B cell (primary cell): ENCODE measurements at regions not wholly inside any gene's neighbourhood (a gene's known extent, or its start where the extent isn't known, plus 50 kb on each side); places are given as distances from the start of the nearest gene placed in this dataset.

ENCODE experiments used
- EZH2 ChIP-seq: IDR thresholded peaks from 2 replicates; pipeline ENCODE4 v1.6.1; 2012; ENCODE audit warnings: borderline replicate concordance, low read depth, mild to moderate bottlenecking, moderate library complexity, low read length; ENCODE audit not compliant: insufficient read depth, poor library complexity, severe bottlenecking
- TF ChIP-seq, protein P1 (sequence below): fragments of 200-600 bp; IDR thresholded peaks from one replicate; pipeline ENCODE4 v1.8.0; 2022; ENCODE audit warnings: antibody characterized with exemption, mild to moderate bottlenecking

- TF ChIP-seq EZH2: no peak
- TF ChIP-seq, protein P1, sequence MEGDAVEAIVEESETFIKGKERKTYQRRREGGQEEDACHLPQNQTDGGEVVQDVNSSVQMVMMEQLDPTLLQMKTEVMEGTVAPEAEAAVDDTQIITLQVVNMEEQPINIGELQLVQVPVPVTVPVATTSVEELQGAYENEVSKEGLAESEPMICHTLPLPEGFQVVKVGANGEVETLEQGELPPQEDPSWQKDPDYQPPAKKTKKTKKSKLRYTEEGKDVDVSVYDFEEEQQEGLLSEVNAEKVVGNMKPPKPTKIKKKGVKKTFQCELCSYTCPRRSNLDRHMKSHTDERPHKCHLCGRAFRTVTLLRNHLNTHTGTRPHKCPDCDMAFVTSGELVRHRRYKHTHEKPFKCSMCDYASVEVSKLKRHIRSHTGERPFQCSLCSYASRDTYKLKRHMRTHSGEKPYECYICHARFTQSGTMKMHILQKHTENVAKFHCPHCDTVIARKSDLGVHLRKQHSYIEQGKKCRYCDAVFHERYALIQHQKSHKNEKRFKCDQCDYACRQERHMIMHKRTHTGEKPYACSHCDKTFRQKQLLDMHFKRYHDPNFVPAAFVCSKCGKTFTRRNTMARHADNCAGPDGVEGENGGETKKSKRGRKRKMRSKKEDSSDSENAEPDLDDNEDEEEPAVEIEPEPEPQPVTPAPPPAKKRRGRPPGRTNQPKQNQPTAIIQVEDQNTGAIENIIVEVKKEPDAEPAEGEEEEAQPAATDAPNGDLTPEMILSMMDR: no peak
Measured at GRCh38 chr6:112802144-112802543, 455.0 kb downstream of the RFPL4B start.
